Sigmoid colon (tissue), 6 donors: ENCODE measurements at regions not wholly inside any gene's neighbourhood (a gene's known extent, or its start where the extent isn't known, plus 50 kb on each side); places are given as distances from the start of the nearest gene placed in this dataset.

ENCODE experiments used
- DNase-seq: peaks from one replicate; pipeline ENCODE4 v3.0.0-alpha.2; 2019
- H3K27ac ChIP-seq, 4 donors: fragments of 200-600 bp; sonication (generic); one replicate each; pipeline ENCODE4 v1.5.1; 2016 to 2019; ENCODE audit warnings: mild to moderate bottlenecking in 1 of 4
- H3K27me3 ChIP-seq, 3 donors: fragments of 200-600 bp; sonication (generic); one replicate each; pipeline ENCODE4 v1.5.1; 2019; ENCODE audit warnings: mild to moderate bottlenecking in 1 of 3
- H3K36me3 ChIP-seq, 4 donors: fragments of 200-600 bp; sonication (generic); one replicate each; pipeline ENCODE4 v1.5.1; 2016 to 2019
- H3K4me1 ChIP-seq, 4 donors: fragments of 200-600 bp; sonication (generic); one replicate each; pipeline ENCODE4 v1.5.1; 2017 to 2019
- H3K4me3 ChIP-seq, 4 donors: fragments of 200-600 bp; sonication (generic); one replicate each; pipeline ENCODE4 v1.5.1; 2017 to 2019; ENCODE audit warnings: mild to moderate bottlenecking in 2 of 4, moderate library complexity in 1 of 4
- H3K9me3 ChIP-seq, 4 donors: fragments of 200-600 bp in 3 of 4; sonication (generic) in 3 of 4; one replicate each; pipeline versions ENCODE4 v1.5.1 to v1.6.1; 2013 to 2019
- EP300 ChIP-seq, 4 donors: sonication (generic); formaldehyde crosslinking; IDR thresholded peaks; one replicate each; pipeline ENCODE4 v1.6.1; 2017; ENCODE audit warnings: antibody characterized with exemption in 4 of 4
- POLR2A ChIP-seq, 2 donors: fragments of 450-650 bp; IDR thresholded peaks; one replicate each; pipeline ENCODE4 v1.6.1; 2016; ENCODE audit warnings: antibody characterized with exemption in 2 of 2, mild to moderate bottlenecking in 2 of 2, moderate library complexity in 2 of 2
- POLR2AphosphoS5 ChIP-seq, 4 donors: sonication (generic); formaldehyde crosslinking; IDR thresholded peaks; one replicate each; pipeline ENCODE4 v1.6.1; 2017; ENCODE audit warnings: antibody characterized with exemption in 4 of 4
- WGBS, 2 donors: extraction: QIAGEN DNeasy Blood & Tissue Kit; methylation state at CpG; one replicate each; pipeline ENCODE4 v1.1.7; 2013; 5-methylcytosine and 5-hydroxymethylcytosine counted together
- intact Hi-C: fragments of 100-400 bp; cut with DNase I; formaldehyde crosslinking; loops from one replicate; pipeline ENCODE4 v1.15.1; 2023
- TF ChIP-seq, protein P1 (sequence below), 4 experiments: fragments of 450-650 bp in 3 of 4; fragments of 200-600 bp in 1 of 4; IDR thresholded peaks; one replicate each; pipeline ENCODE4 v1.5.1; 2016 to 2019; ENCODE audit warnings: antibody characterized with exemption in 4 of 4, mild to moderate bottlenecking in 3 of 4, moderate library complexity in 2 of 4
- donor health status: healthy with polysubstance abuse.
- donor health status: healthy.

DNA sequence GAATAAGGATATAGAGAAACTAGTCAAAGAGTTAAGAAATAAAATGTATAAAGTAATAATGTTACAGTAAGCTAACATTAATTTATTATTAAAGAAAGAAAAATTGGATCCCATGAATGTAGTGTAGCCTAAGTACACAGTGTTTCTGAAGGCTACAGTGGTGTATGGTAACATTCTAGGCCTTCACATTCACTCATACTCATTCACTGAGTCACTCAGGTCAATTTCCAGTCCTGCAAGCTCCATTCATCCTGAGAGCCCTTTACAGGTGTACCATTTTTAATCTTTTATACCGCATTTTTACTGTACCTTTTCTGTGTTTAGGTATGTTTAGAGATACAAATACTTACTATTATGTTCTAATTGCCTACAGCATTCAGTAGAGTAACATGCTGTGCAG is 120.6 kb upstream of the AGA start:
- H3K36me3 ChIP-seq = no peaks in the 10 kb centered on the region
- 92 to 95% methylated on average over 1 of the region's 1 CpG for WGBS, 2 donors
- H3K4me1 ChIP-seq = no peaks in the 10 kb centered on the region
- no peaks in the 10 kb centered on the region for H3K27me3 ChIP-seq
- intact Hi-C loops = no loop called here
- no peak overlapping the region for H3K4me3 ChIP-seq
- TF ChIP-seq POLR2AphosphoS5 (IDR thresholded peaks at IDR 0.05) = no peak
- TF ChIP-seq EP300 (IDR thresholded peaks at IDR 0.05) = no peak
- TF ChIP-seq, protein P1, sequence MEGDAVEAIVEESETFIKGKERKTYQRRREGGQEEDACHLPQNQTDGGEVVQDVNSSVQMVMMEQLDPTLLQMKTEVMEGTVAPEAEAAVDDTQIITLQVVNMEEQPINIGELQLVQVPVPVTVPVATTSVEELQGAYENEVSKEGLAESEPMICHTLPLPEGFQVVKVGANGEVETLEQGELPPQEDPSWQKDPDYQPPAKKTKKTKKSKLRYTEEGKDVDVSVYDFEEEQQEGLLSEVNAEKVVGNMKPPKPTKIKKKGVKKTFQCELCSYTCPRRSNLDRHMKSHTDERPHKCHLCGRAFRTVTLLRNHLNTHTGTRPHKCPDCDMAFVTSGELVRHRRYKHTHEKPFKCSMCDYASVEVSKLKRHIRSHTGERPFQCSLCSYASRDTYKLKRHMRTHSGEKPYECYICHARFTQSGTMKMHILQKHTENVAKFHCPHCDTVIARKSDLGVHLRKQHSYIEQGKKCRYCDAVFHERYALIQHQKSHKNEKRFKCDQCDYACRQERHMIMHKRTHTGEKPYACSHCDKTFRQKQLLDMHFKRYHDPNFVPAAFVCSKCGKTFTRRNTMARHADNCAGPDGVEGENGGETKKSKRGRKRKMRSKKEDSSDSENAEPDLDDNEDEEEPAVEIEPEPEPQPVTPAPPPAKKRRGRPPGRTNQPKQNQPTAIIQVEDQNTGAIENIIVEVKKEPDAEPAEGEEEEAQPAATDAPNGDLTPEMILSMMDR (IDR thresholded peaks at IDR 0.05) = no peak
- no peak for TF ChIP-seq POLR2A (IDR thresholded peaks at IDR 0.05)
- no peak overlapping the region for H3K27ac ChIP-seq
- no peaks in the 10 kb centered on the region for H3K9me3 ChIP-seq
- DNase-seq = no peak

- no peaks in the 10 kb centered on the region for H3K4me1 ChIP-seq
- no peaks in the 10 kb centered on the region for H3K9me3 ChIP-seq
- no peaks in the 10 kb centered on the region for H3K27me3 ChIP-seq
- no peak overlapping the region for H3K27ac ChIP-seq
- DNase-seq = no peak
- no peak overlapping the region for H3K4me3 ChIP-seq
- TF ChIP-seq, protein P1 (IDR thresholded peaks at IDR 0.05) = no peak
- TF ChIP-seq POLR2AphosphoS5 (IDR thresholded peaks at IDR 0.05) (no peak), EP300 (IDR thresholded peaks at IDR 0.05) (no peak), POLR2A (IDR thresholded peaks at IDR 0.05) (no peak)
- 66 to 70% methylated on average over 5 of the region's 5 CpGs for WGBS, 2 donors
- intact Hi-C loops = no loop called here
- H3K36me3 ChIP-seq = no peaks in the 10 kb centered on the region
Measured at GRCh38 chr4:177566691-177567090, 124.5 kb upstream of the AGA start.

DNA sequence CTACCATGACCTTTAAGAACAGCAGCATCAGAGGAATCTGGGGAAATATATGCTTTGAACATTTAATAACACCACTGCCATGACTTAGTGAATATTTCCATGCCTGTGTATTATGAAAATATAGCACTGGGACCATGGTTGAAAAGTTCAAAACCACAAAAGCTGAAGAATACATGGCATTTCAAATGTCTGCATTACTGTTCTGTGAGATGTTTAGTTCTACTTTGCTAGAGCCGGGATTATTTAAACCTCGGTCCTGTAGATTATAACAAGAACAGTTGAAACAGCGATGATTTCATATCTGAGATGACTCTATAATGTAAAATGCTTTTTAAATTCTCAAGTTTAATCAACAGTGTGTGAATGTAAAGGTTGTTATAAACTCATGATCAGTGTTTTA is 126.7 kb upstream of the AGA start:
- Histone ChIP-seq H3K4me3 (no peak overlapping the region), H3K9me3 (no peaks in the 10 kb centered on the region), H3K27me3 (no peaks in the 10 kb centered on the region), H3K36me3 (no peaks in the 10 kb centered on the region), H3K27ac (no peak overlapping the region), H3K4me1 (no peaks in the 10 kb centered on the region)
- TF ChIP-seq POLR2AphosphoS5 (IDR thresholded peaks at IDR 0.05) (no peak), EP300 (IDR thresholded peaks at IDR 0.05) (no peak), POLR2A (IDR thresholded peaks at IDR 0.05) (no peak)
- TF ChIP-seq, protein P1 (IDR thresholded peaks at IDR 0.05) = no peak
- no peak for DNase-seq
- intact Hi-C loops = no loop called here
- WGBS, 2 donors = 88 to 94% methylated on average over 3 of the region's 3 CpGs

- 54 to 65% methylated on average over 1 of the region's 1 CpG for whole genome bisulfite sequencing, 2 donors
- H3K4me3 ChIP-seq = no peak overlapping the region
- intact Hi-C loops = no loop called here
Measured at GRCh38 chr4:177569434-177569833, 127.2 kb upstream of the AGA start.

DNA sequence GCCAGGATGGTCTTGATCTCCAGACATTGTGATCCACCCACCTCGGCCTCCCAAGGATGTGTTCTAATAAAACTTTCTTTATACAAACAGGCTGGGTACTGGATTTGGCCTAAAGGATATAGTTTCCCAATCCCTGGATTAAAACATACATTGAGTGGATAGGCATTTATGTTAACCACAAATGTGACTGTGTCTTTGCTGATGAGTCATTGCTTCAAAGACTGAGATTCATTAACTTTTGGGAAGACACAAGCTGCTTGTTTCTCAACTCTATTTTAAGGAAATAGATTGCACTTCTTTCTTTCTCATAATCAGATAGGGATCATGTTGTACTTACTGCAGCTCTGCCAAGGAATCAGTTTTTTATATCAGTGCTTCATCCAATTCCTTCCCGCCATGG is 131.3 kb upstream of the AGA start:
- 90 to 93% methylated on average over 2 of the region's 2 CpGs for WGBS, 2 donors
- intact Hi-C loops = no loop called here

More at GRCh38 chr4:177569434-177569833, 127.2 kb upstream of the AGA start:
- Histone ChIP-seq H3K27me3 (no peaks in the 10 kb centered on the region), H3K4me1 (no peaks in the 10 kb centered on the region), H3K27ac (no peak overlapping the region), H3K9me3 (no peaks in the 10 kb centered on the region), H3K36me3 (no peaks in the 10 kb centered on the region)
- TF ChIP-seq EP300 (IDR thresholded peaks at IDR 0.05) (no peak), POLR2AphosphoS5 (IDR thresholded peaks at IDR 0.05) (no peak), POLR2A (IDR thresholded peaks at IDR 0.05) (no peak)
- TF ChIP-seq, protein P1 (IDR thresholded peaks at IDR 0.05) = no peak
- DNase-seq = no peak

More for the DNA sequence above, 131.3 kb upstream of the AGA start:
- no peak for DNase-seq
- Histone ChIP-seq H3K4me1 (no peaks in the 10 kb centered on the region), H3K27me3 (no peaks in the 10 kb centered on the region), H3K36me3 (no peaks in the 10 kb centered on the region), H3K9me3 (no peaks in the 10 kb centered on the region), H3K4me3 (no peak overlapping the region), H3K27ac (no peak overlapping the region)
- no peak for TF ChIP-seq POLR2AphosphoS5 (IDR thresholded peaks at IDR 0.05)
- TF ChIP-seq, protein P1 (IDR thresholded peaks at IDR 0.05) = no peak
- TF ChIP-seq POLR2A (IDR thresholded peaks at IDR 0.05) = no peak
- TF ChIP-seq EP300 (IDR thresholded peaks at IDR 0.05) = no peak
